NOMO-1 treated with DMSO at 0.1 percent for 48 hours (cell line): ENCODE measurements at regions not wholly inside any gene's neighbourhood (a gene's known extent, or its start where the extent isn't known, plus 50 kb on each side); places are given as distances from the start of the nearest gene placed in this dataset.

ENCODE experiments used
- DNase-seq: peaks from one replicate; lab custom pipeline; 2025; ENCODE audit not compliant: unreplicated experiment; lab: John Stamatoyannopoulos, UW

DNA sequence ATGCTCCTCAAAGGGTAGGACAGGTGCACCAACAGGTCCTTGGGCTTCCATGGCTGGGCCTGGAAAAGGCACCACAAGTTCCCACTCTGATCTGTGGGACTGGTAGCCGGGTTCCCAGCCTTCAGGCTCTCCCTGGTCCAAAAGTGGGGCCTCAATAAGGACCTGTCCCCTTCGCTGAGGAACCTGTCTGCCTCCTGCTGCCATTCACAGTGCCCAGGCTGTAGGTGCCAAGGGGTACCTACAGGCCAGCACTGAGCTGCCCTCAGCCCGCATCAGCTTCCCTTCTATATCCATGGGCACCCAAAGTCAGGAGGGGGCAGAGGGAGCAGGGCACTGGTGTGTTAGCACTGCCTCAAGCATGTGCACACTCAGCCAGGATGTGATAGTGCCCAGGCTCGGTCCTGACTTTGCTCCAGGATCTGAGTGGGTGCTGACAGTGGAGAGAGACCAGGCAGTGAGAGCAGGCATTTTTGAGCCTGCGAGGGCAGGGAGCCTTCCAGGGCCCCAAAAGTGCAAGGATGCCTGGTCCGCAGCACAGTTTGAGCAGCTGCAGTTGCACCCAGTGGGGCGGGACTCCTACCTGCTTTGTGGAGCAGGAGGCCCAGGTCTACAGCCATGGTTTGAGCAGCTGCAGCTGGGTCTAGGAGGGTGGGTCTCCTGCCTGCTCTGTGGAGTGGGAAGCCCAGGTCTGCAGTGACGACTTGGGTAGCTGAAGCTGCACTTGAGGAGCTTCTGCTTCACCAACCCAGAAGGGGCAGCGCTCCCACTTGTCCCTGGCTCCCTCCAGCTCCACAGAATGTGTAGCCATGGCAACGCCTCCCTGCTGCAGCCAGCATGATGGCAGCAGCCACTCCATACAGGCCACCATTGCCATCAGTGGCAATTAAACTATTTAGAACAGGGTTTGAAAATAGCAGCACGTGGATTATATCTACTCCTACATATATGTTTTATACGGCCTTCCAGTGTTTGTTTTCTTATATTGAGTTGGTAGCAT is 376.4 kb downstream of the KCTD8 start:
- no peak for DNase-seq

DNA sequence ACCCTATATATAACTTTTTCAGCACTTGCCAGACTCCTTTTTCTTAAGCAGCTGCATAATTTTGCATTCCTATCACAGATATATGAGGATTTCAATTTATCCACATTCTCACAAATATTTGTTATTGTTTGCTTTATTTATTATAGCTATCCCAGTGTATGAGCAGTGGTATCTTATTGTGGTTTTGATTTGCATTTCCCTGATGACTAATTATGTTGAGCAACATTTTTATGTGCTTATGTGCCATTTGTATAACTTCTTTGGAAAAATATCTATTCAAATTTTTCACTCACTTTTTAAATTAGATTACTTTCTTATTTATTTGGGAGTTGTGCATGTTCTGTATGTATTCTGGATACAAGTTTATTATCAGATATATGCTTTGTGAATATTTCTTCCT is 361.9 kb downstream of the KCTD8 start:
- no peak for DNase-seq

DNA sequence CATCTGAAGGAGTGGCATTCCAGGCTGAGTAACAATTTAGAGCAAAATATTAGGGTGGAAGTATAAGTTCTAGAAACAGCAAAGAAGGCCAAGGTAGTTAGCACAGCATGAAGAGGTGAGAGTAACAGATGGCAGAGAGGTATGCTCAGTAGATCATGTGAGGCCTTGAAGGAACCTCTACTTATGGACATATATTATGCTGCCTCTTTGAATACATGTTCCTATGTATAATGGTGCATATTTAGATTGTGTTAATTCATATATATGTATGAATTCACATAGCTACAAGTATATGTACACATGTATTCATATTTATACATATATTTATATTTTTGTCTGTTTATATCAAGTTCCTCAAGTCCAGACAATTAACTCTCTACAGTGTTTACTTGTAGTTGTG is 355.2 kb downstream of the KCTD8 start:
- no peak for DNase-seq

DNA sequence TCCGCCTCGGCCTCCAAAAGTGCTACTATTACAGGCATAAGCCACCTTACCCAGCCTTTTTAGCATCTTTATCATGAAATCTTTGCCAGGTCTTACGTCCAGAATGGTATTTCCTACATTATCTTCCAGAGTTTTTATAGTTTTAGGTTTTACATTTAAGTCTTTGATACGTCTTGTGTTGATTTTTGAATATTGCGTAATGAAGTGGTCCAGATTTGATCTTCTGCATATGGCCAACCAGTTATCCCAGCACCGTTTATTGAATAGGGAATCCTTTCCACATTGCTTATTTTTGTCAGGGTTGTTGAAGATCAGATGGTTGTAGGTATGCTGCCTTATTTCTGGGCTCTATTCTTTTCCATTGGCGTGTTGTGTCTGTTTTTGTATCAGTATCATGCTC is 349.6 kb downstream of the KCTD8 start:
- no peak for DNase-seq

DNA sequence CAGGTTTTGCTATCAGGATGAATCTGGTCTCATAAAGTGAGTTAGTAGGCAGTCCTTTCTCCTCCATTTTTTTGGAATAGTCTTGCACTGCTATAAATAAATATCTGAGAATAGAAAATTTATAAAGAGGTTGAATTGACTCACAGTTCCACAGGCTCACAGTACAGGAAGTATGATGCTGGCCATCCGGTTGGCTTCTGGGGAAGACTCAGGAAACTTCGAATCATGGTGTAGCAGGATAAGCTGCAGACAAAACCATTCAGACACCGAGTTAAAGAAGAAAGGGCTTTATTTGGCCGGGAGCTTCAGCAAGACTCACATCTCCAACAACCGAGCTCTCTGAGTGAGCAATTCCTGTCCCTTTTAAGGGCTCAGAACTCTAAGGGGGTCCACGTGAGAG is 348.2 kb downstream of the KCTD8 start:
- DNase-seq: no peak

DNA sequence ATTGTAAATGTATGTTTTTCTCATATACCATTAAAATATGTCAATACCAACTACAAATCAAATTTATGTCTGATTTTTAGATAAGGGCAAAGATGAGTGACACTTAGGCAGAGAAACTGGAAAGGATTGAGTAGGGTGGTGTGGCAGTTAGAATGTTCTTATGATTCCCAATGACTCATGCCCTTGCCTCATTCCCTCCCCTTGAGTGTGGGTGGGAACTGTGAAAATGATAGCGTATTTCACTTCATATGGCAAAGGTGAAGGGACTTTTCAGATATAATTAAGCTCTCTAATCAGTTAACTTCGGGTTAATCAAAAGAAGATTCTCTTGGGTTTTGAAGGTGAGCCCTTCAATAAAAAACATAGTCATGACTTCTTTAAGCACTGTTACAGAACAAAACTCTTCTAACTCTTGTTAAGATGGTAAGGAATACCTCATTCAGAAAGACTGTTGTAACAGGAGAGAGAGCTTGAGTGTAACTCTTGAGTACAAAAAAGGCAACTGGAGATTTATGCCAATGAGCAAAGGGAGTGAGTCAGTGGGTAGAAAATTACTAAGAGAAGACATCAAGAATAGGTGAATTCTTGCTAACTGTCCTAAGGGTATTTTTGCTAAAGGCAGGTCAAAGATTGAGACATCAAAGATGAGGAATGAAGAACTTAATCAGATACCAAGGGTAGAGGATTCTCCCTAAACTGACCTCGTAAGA is 329.5 kb downstream of the KCTD8 start:
- DNase-seq: no peak

DNA sequence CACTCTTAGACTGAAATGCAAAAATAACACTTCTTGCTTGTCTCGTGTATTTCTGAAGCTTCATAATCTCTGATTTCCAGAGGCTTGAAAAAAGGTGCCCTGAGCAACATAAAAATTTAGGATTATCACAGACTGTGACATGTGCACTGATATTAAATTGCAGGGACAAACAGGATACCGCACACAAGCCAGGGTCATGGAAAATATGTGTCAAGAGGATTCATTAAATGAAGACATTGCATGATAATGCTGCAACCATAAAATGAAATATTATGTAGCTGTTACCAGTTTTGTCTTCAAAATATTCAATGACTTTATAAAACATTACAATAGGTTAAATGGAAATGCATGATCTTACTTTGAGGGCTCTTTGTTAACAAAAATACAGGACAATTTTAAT is 328.0 kb downstream of the KCTD8 start:
- no peak for DNase-seq

DNA sequence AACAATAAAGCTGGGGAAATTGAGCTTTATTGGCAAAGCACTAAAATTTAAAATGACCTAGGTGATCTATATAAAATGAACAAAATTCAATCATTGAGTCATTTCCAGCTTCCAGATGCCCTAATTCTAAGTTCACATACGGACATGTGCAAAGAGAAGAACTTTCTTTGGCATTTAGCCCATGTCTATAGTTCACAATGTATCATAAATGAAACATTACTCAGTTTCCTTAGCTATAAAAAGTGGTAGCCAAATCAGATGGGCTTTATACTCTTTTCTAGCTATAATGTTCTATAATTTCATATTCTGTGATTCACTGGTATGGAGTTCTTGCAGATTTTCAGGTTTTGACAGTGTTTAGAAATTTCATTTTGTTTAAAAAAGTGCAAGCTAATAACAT is 327.4 kb downstream of the KCTD8 start:
- no peak for DNase-seq
